HCT116 (cell line): ENCODE measurements at regions not wholly inside any gene's neighbourhood (a gene's known extent, or its start where the extent isn't known, plus 50 kb on each side); places are given as distances from the start of the nearest gene placed in this dataset.

Experiments used
- ATAC-seq: fragments of 200-7000 bp; cut with Tn5 transposase; 2 replicates; pipeline ENCODE4 v1.9.1; 2020; ENCODE audit warnings: mild to moderate bottlenecking, moderate library complexity
- BruUV-seq: library from RNA; stranded (reverse); fragments of 400-500 nt; replicated peaks from 2 replicates; lab custom pipeline; 2021; lab: Mats Ljungman, UMichigan
- CTCF ChIA-PET: fragments of 300-600 bp; sonication (Branson Sonifier 250); formaldehyde crosslinking; loops from one replicate; lab custom pipeline; 2021; ENCODE audit warnings: antibody characterized with exemption; lab: Charles Lee
- POLR2A ChIA-PET: fragments of 300-600, 350-600 bp; sonication (Branson Sonifier 250); formaldehyde crosslinking; loops from one replicate; lab custom pipeline; 2021; ENCODE audit warnings: antibody characterized with exemption; lab: Charles Lee
- RAD21 ChIA-PET, 2 experiments: fragments of 300-600 bp; sonication (Branson Sonifier 250); formaldehyde crosslinking; loops; one replicate each; lab custom pipeline; 2023; ENCODE audit warnings: low total read pairs in 2 of 2; ENCODE audit not compliant: uncharacterized antibody in 2 of 2, unreplicated experiment in 2 of 2, low non-redundant PET in 1 of 2; lab: Charles Lee
- DNase-seq: peaks from one replicate; pipeline ENCODE4 v3.0.0-alpha.2; 2010; ENCODE audit warnings: low read depth, low spot score
- H2AFZ ChIP-seq: fragments of 200-600 bp; shearing (Covaris generic), sonication (generic); 2 replicates; pipeline ENCODE4 v1.6.1; 2017; ENCODE audit warnings: low read depth, mixed run types, mixed read lengths, antibody characterized with exemption, low read length; ENCODE audit not compliant: poor library complexity, severe bottlenecking
- H3K27ac ChIP-seq: 2 replicates; pipeline ENCODE4 v1.5.1; 2012; ENCODE audit warnings: low read depth, low read length
- H3K27me3 ChIP-seq: fragments of 200-600 bp; sonication (generic); 2 replicates; pipeline ENCODE4 v1.6.1; 2016; ENCODE audit warnings: mixed run types, low read length, mixed read lengths; ENCODE audit not compliant: insufficient read depth
- H3K36me3 ChIP-seq, 2 experiments: fragments of 200-500 bp in 1 of 2; fragments of 200-600 bp in 1 of 2; sonication (Bioruptor generic) in 1 of 2; sonication (generic) in 1 of 2; 2 replicates each; pipeline versions ENCODE4 v1.5.1 to v1.6.1; 2014 to 2016; ENCODE audit warnings: low read length in 2 of 2, inconsistent platforms in 1 of 2, mixed read lengths in 1 of 2, mixed run types in 1 of 2; ENCODE audit not compliant: insufficient read depth in 2 of 2, control insufficient read depth in 1 of 2
- H3K4me1 ChIP-seq, 2 experiments: fragments of 200-600 bp in 1 of 2; sonication (generic) in 1 of 2; 2 replicates each; pipeline versions ENCODE4 v1.5.1 to v1.6.1; 2012 to 2017; ENCODE audit warnings: low read length in 2 of 2, inconsistent platforms in 1 of 2, mild to moderate bottlenecking in 1 of 2, mixed read lengths in 1 of 2, mixed run types in 1 of 2, moderate library complexity in 1 of 2; ENCODE audit not compliant: insufficient read depth in 2 of 2, control insufficient read depth in 1 of 2
- H3K4me2 ChIP-seq: fragments of 200-600 bp; sonication (generic); 2 replicates; pipeline ENCODE4 v1.6.1; 2017; ENCODE audit warnings: mixed run types, low read length, mixed read lengths
- H3K4me3 ChIP-seq, 2 experiments: fragments of 200-600 bp in 1 of 2; sonication (generic) in 1 of 2; replicated peaks in 1 of 2; 2 replicates each; pipeline ENCODE4 v1.5.1; 2011 to 2016; ENCODE audit warnings: low read length in 2 of 2, control low read depth in 1 of 2, low read depth in 1 of 2, mild to moderate bottlenecking in 1 of 2, mixed read lengths in 1 of 2, mixed run types in 1 of 2
- H3K79me2 ChIP-seq: fragments of 200-600 bp; sonication (generic); 2 replicates; pipeline ENCODE4 v1.6.1; 2017; ENCODE audit warnings: mild to moderate bottlenecking, mixed run types, low read length, moderate library complexity, mixed read lengths; ENCODE audit not compliant: insufficient read depth
- H3K9ac ChIP-seq: fragments of 200-600 bp; sonication (generic); 2 replicates; pipeline ENCODE4 v1.6.1; 2016; ENCODE audit warnings: low read length, mixed read lengths
- H3K9me2 ChIP-seq: fragments of 200-600 bp; sonication (generic), shearing (Covaris generic); 2 replicates; pipeline ENCODE4 v1.6.1; 2017; ENCODE audit warnings: mixed run types, mild to moderate bottlenecking, moderate library complexity; ENCODE audit not compliant: insufficient read depth
- H3K9me3 ChIP-seq, 2 experiments: fragments of 200-500 bp in 1 of 2; fragments of 200-600 bp in 1 of 2; sonication (Bioruptor generic) in 1 of 2; sonication (generic) in 1 of 2; 2 replicates each; pipeline ENCODE4 v1.6.1; 2014 to 2017; ENCODE audit warnings: low read length in 2 of 2, mixed read lengths in 2 of 2, inconsistent platforms in 1 of 2, low read depth in 1 of 2, mild to moderate bottlenecking in 1 of 2, mixed run types in 1 of 2, moderate library complexity in 1 of 2; ENCODE audit not compliant: control insufficient read depth in 1 of 2, insufficient read depth in 1 of 2
- H4K20me1 ChIP-seq: fragments of 200-600 bp; sonication (generic), shearing (Covaris generic); 2 replicates; pipeline ENCODE4 v1.6.1; 2017; ENCODE audit warnings: mixed run types, mild to moderate bottlenecking, moderate library complexity; ENCODE audit not compliant: insufficient read depth
- CEBPB ChIP-seq: IDR thresholded peaks from 2 replicates; pipeline ENCODE4 v1.6.1; 2012; ENCODE audit warnings: low read depth
- EGR1 ChIP-seq: IDR thresholded peaks from 2 replicates; pipeline ENCODE4 v1.6.1; 2012; ENCODE audit warnings: low read depth
- ELF1 ChIP-seq: IDR thresholded peaks from 2 replicates; pipeline ENCODE4 v1.6.1; 2012; ENCODE audit warnings: low read depth, borderline replicate concordance
- EZH2 ChIP-seq: fragments of 200-600 bp; sonication (generic); IDR thresholded peaks from 2 replicates; pipeline ENCODE4 v1.6.1; 2017; ENCODE audit warnings: antibody characterized with exemption, mixed run types
- EZH2phosphoT487 ChIP-seq: fragments of 200-600 bp; IDR thresholded peaks from 2 replicates; pipeline ENCODE4 v1.6.1; 2018; ENCODE audit warnings: antibody characterized with exemption, borderline replicate concordance
- JUND ChIP-seq: IDR thresholded peaks from 2 replicates; pipeline ENCODE4 v1.6.1; 2012
- RAD21 ChIP-seq: IDR thresholded peaks from 2 replicates; pipeline ENCODE4 v1.6.1; 2012; ENCODE audit warnings: low read depth, mild to moderate bottlenecking
- SIN3A ChIP-seq: IDR thresholded peaks from 2 replicates; pipeline ENCODE4 v1.6.1; 2012; ENCODE audit warnings: low read depth
- SP1 ChIP-seq: IDR thresholded peaks from 2 replicates; pipeline ENCODE4 v1.6.1; 2012; ENCODE audit warnings: low read depth
- SRF ChIP-seq: IDR thresholded peaks from 2 replicates; pipeline ENCODE4 v1.6.1; 2012; ENCODE audit warnings: low read depth
- ZFX ChIP-seq: fragments of 450-650 bp; IDR thresholded peaks from 2 replicates; pipeline ENCODE4 v1.6.1; 2017
- ZNF274 ChIP-seq: fragments of 200-500 bp; sonication (Bioruptor generic); IDR thresholded peaks from 2 replicates; pipeline ENCODE4 v1.6.1; 2014; ENCODE audit warnings: mild to moderate bottlenecking, low read depth, low read length, inconsistent platforms
- intact Hi-C: fragments of 100-400 bp; cut with micrococcal nuclease; formaldehyde crosslinking; loops from 2 replicates; pipeline ENCODE4 v1.10.0; 2022
- TF ChIP-seq, protein P1 (sequence below): IDR thresholded peaks from 2 replicates; pipeline ENCODE4 v1.6.1; 2011; ENCODE audit warnings: mild to moderate bottlenecking, low read length, moderate library complexity; ENCODE audit not compliant: insufficient replicate concordance; ENCODE audit errors: extremely low read depth

DNA sequence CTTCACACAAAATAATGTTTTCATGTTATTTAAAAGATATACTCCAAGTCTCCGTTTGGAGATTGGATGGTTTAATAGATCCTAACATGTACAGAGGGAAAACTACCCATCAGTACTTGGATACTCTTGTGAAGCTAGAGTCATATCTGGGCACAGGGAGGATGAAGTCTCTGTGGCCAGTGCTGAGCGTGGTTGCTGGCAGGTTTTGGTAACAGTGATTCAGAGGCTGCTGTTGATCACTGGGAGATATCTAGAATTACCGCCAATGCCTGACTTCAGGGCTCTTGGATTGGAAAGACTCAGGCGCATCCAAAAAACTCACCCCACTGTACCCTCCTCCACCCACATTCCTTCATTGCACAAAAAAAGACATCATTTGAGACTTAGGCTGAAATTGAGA lies 107.2 kb upstream of the PGRMC2 start:
- peaks cover 19% of the 10 kb centered on the region; the same call in 1 of the 2 replicates for H3K27me3 ChIP-seq
- H3K4me3 ChIP-seq = no peak overlapping the region
- ATAC-seq (no peak), DNase-seq (no peak)
- RAD21 ChIA-PET = no interaction called here
- intact Hi-C loops = no loop called here
- H3K9me2 ChIP-seq = no peaks in the 10 kb centered on the region
- CTCF ChIA-PET = no interaction called here
- no peaks in the 10 kb centered on the region for H3K79me2 ChIP-seq
- no peak overlapping the region for H3K9ac ChIP-seq
- TF ChIP-seq CEBPB = no peak
- no peak for TF ChIP-seq ELF1
- TF ChIP-seq JUND = no peak
- no peak for TF ChIP-seq SP1
- TF ChIP-seq EZH2 = no peak
- TF ChIP-seq, protein P1, sequence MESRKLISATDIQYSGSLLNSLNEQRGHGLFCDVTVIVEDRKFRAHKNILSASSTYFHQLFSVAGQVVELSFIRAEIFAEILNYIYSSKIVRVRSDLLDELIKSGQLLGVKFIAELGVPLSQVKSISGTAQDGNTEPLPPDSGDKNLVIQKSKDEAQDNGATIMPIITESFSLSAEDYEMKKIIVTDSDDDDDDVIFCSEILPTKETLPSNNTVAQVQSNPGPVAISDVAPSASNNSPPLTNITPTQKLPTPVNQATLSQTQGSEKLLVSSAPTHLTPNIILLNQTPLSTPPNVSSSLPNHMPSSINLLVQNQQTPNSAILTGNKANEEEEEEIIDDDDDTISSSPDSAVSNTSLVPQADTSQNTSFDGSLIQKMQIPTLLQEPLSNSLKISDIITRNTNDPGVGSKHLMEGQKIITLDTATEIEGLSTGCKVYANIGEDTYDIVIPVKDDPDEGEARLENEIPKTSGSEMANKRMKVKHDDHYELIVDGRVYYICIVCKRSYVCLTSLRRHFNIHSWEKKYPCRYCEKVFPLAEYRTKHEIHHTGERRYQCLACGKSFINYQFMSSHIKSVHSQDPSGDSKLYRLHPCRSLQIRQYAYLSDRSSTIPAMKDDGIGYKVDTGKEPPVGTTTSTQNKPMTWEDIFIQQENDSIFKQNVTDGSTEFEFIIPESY = no peak
- TF ChIP-seq SRF = no peak
- TF ChIP-seq EZH2phosphoT487 = no peak
- no peak for TF ChIP-seq RAD21
- no peak for TF ChIP-seq SIN3A
- TF ChIP-seq EGR1 = no peak
- TF ChIP-seq ZNF274 = no peak
- no peak for TF ChIP-seq ZFX
- H4K20me1 ChIP-seq = no peaks in the 10 kb centered on the region
- no peak overlapping the region for H2AFZ ChIP-seq
- H3K36me3 ChIP-seq = no peaks in the 10 kb centered on the region
- no TSS peak for BruUV-seq
- no peaks in the 10 kb centered on the region for H3K9me3 ChIP-seq
- 0 out of 4 replicates have a peak, but pooled peaks cover 0 to 3% of the 10 kb centered on the region in 2 experiments for H3K4me1 ChIP-seq
- no peak overlapping the region for H3K4me2 ChIP-seq
- no peak overlapping the region for H3K27ac ChIP-seq
- POLR2A ChIA-PET = no interaction called here
